ENCODE measurements at regions not wholly inside any gene's neighbourhood (a gene's known extent, or its start where the extent isn't known, plus 50 kb on each side); places are given as distances from the start of the nearest gene placed in this dataset.

GRCh38 chr3:29214009-29214658 lies 66.7 kb upstream of the RBMS3 start:
- Histone ChIP-seq H3K9me3 (ENCODE audit: control insufficient read depth, low read length) (no peaks in the 10 kb centered on the region), H3K27ac (ENCODE audit: low read length) (no peak overlapping the region), H3K4me3 (ENCODE audit: low read length) (no peak overlapping the region), H3K27me3 (ENCODE audit: control insufficient read depth, insufficient read depth) (no peaks in the 10 kb centered on the region), H3K4me1 (ENCODE audit: control insufficient read depth, insufficient read depth, low read length) (no peaks in the 10 kb centered on the region)
- intact Hi-C loops (cut with DNase I): no loop called here
- WGBS: 95% methylated on average over 4 of the region's 4 CpGs
- ATAC-seq: no peak
- no peak for DNase-seq

GRCh38 chr3:29215948-29216347 lies 64.9 kb upstream of the RBMS3 start:
- no peaks in the 10 kb centered on the region for H3K27me3 ChIP-seq (ENCODE audit: control insufficient read depth, insufficient read depth)
- H3K4me3 ChIP-seq (ENCODE audit: low read length): no peak overlapping the region
- H3K27ac ChIP-seq (ENCODE audit: low read length): no peak overlapping the region
- no peaks in the 10 kb centered on the region for H3K4me1 ChIP-seq (ENCODE audit: control insufficient read depth, insufficient read depth, low read length)
- intact Hi-C loops (cut with DNase I): no loop called here
- ATAC-seq (no peak), DNase-seq (no peak)
- no peaks in the 10 kb centered on the region for H3K9me3 ChIP-seq (ENCODE audit: control insufficient read depth, low read length)

GRCh38 chr3:29226706-29227105 lies 54.2 kb upstream of the RBMS3 start:
- H3K27ac ChIP-seq (ENCODE audit: low read length): no peak overlapping the region
- no peak overlapping the region for H3K4me3 ChIP-seq (ENCODE audit: low read length)
- intact Hi-C loops (cut with DNase I): no loop called here
- ATAC-seq: no peak
- no peak for DNase-seq
- H3K9me3 ChIP-seq (ENCODE audit: control insufficient read depth, low read length): no peaks in the 10 kb centered on the region
- H3K4me1 ChIP-seq (ENCODE audit: control insufficient read depth, insufficient read depth, low read length): no peaks in the 10 kb centered on the region
- 47% methylated on average over 2 of the region's 2 CpGs for WGBS
- no peaks in the 10 kb centered on the region for H3K27me3 ChIP-seq (ENCODE audit: control insufficient read depth, insufficient read depth)

GRCh38 chr3:29227307-29227706 lies 53.6 kb upstream of the RBMS3 start:
- H3K4me3 ChIP-seq (ENCODE audit: low read length): no peak overlapping the region
- DNase-seq: no peak
- intact Hi-C loops (cut with DNase I): no loop called here
- no peaks in the 10 kb centered on the region for H3K27me3 ChIP-seq (ENCODE audit: control insufficient read depth, insufficient read depth)
- no peaks in the 10 kb centered on the region for H3K4me1 ChIP-seq (ENCODE audit: control insufficient read depth, insufficient read depth, low read length)
- 44% methylated on average over 1 of the region's 1 CpG for WGBS
- H3K27ac ChIP-seq (ENCODE audit: low read length): no peak overlapping the region
- no peak for ATAC-seq
- H3K9me3 ChIP-seq (ENCODE audit: control insufficient read depth, low read length): no peaks in the 10 kb centered on the region
